ENCODE measurements at regions not wholly inside any gene's neighbourhood (a gene's known extent, or its start where the extent isn't known, plus 50 kb on each side); places are given as distances from the start of the nearest gene placed in this dataset.
"Not testable (repeated sequence)": the region's sequence is repeated elsewhere in the genome, so short reads cannot be mapped to it uniquely, and the experiment has no call there.

- DNase-seq (ENCODE audit: low read depth): not testable (repeated sequence)
Measured at GRCh38 chr22:15772337-15772736, 82.5 kb downstream of the POTEH start.

DNA sequence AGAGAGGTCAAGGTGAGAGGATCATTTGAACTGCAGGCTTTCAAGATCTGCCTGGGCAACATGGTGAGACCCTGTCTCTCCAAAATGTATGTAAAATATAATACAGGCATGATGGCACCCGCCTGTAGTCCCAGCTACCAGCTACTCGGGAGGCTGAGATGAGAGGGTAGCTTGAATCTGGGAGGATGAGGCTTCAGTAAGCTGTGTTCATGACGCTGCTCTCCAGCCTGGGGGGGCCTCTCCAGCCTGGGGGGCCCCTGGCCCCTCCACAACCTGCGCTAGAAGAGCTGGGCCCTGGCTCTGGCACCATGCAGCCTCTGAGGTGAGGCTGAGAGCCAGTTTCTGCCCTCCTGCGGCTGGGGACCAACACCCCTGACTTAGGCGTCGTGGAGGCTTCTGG, 85.3 kb downstream of the POTEH start:
- H3K4me3 ChIP-seq (ENCODE audit: low read depth, low read length); DNase-seq (ENCODE audit: low read depth): not testable (repeated sequence)

More at GRCh38 chr22:15772337-15772736, 82.5 kb downstream of the POTEH start:
- not testable (repeated sequence) for H3K4me3 ChIP-seq (ENCODE audit: low read depth, low read length)

- H3K4me3 ChIP-seq (ENCODE audit: low read depth, low read length); DNase-seq (ENCODE audit: low read depth): not testable (repeated sequence)
Measured at GRCh38 chr22:15775670-15776669, 86.1 kb downstream of the POTEH start.

DNA sequence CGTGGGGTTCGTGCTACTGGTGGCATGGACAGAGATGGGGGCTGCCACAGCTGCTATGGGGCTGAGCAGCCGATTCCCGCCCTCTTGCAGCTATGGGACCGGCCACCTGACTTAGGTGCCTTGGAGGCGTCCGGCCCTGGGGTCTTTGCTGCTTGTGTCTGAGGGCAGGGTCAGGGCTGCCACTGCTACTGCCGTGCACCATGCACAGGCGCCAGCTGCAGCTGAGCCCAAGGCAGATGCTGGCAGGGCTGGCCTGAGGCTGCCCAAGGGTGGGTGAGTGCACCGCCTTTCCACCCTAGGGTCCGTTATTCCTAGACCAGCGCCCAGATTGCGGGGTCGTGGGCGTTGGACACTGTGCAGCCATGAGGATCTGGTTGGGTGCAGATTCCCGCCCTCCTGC, 86.9 kb downstream of the POTEH start:
- not testable (repeated sequence) for DNase-seq (ENCODE audit: low read depth); H3K4me3 ChIP-seq (ENCODE audit: low read depth, low read length)

DNA sequence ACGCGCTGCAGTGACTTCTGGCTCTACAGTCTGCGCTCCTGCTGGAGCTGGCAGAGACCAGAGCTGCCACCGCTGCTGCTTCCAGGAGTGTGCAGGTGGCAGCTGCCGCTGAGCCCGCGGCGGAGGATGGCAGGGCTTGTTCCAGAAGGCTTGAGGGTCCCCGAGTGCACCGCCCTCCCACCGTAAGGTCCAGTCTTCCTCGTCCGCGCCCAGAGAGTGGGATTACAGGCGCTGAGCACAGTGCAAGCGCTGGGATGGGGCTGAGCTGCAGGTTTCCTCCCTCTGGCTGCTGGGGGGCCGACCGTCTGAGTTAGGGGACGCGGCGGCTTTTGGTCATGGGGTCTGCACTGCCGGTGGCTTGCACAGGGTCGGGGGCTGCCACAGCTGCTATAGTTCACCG, 87.3 kb downstream of the POTEH start:
- DNase-seq (ENCODE audit: low read depth); H3K4me3 ChIP-seq (ENCODE audit: low read depth, low read length): not testable (repeated sequence)

DNA sequence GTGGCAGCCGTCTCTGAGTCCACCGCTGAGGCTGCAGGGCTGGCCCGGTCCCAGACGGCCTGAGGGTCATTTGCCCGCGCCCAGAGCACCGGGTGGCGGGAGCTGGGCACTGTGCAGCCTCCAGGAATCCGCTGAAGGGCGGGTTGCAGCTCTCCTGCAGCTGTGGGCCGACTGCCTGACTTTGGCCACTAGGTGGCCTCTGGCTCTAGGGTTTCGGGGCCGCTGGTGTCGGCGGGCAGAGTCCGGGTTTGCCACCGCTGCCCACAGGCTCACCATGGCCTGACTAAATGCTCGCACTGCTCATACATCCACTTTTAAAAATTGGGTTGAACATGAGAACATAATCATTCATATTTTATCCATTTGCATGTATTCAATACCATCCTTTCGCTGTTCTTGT, 87.7 kb downstream of the POTEH start:
- not testable (repeated sequence) for H3K4me3 ChIP-seq (ENCODE audit: low read depth, low read length); DNase-seq (ENCODE audit: low read depth)

- H3K4me3 ChIP-seq (ENCODE audit: low read depth, low read length); DNase-seq (ENCODE audit: low read depth): not testable (repeated sequence)
Measured at GRCh38 chr22:15778366-15778765, 88.5 kb downstream of the POTEH start.

DNA sequence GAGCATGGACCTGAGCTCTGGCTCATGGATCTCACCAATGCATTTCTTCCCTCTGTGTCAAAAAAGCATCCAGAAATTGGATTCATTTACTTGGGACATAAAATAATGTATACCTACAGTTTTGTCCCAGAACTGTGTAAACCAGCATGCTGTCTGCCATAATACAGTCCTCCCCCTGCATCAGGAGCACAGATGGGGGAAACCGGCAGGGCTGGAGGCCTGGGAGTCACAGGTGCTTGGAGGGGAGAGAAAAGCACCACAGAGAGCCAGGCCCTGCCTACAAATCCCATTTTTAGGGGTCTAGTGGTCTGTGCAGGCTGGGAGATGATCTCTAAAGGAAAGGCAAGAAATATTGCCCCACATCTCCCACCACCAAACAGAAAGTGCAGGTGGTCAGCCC, 91.8 kb downstream of the POTEH start:
- DNase-seq (ENCODE audit: low read depth): not testable (repeated sequence)

DNA sequence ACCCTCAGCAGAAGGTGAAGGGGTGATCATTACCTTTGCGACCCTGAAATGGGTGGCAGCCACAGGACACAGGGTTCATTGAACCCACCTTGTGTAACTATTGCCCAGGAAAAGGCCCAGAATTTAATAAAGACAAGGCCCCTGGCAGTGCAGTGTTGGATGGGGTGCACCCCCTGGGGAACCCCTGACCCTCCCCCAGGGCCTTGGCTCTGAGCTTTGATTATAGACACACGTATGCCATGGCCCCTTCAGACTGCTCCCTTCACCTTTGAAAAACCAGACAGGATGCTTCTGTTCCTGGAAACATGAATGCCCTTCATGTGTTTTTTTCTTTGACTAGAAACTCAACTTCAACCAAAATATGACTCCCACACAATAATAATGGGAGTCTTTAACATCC, 93.1 kb downstream of the POTEH start:
- H3K4me3 ChIP-seq (ENCODE audit: low read depth, low read length); DNase-seq (ENCODE audit: low read depth): not testable (repeated sequence)

More for the DNA sequence above, 91.8 kb downstream of the POTEH start:
- H3K4me3 ChIP-seq (ENCODE audit: low read depth, low read length): not testable (repeated sequence)

DNA sequence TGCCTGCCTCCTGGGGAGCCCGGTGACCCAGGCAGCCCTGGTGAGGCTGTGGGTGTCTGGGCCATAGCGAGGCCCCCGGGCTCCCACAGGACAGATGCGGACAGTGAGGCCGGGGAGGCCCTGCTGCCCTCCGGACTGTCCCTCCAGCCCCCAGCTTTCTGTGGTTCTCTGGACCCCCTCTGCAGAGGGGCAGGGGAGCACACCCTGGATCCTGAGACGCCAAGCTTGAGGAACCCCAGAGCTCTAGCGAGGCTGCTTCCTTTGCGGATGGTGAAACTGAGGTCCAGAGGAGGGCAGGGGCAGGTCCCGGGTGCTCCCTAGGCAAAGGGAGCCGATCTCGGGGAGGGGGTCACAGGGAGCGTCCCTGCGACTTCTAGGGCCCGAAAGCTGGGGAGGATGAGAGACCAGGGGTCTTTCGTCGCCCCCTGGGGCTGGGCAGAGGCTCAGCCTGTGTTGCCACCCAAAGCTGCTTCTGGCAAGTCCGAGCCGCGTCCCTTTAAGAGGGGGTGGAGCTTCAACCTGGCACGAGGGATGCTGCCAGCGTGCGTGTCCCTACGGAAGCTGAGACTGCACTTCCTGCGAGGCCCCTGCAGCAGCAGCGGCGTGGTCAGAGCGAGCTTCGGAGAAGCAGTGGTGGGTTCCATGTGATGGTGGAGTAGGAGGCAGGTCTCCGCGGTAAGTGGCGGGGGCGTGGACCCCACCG, 94.7 kb downstream of the POTEH start:
- H3K4me3 ChIP-seq (ENCODE audit: low read depth, low read length); DNase-seq (ENCODE audit: low read depth): not testable (repeated sequence)

DNA sequence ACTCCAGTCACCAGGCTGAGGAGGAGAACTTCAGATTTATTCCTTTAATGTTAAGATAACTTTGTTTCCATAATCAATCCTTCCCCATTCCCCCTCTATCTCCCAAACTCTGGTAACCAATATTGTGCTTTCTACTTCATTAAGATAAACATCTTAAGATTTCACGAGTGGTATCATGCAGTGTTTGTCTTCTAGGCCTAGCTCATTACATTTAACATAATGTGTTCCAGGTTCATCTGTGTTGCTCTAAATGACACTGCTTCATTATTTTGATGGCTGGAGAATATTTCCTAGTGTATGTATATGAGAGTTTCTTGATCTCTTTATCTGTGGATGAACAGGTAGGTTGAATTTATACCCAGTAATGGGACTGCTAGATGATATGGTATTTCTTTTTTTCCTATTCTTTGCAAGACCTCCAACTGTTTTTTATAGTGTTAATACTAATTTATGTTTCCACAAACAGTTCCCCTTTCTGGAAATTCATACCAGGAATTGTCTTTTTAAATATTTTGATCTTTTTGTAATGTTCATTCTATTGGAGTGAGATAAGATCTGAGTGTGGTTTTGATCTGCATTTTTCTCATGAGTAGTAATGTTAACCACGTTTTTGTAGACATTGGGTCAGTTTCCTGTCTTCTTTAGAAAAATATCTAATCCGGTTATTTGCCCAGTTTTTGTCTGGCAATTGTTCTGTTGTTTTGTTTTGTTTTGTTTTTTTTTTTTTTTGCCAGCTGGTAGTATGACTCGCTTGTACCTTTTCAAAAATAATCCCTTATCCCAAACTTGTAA, 97.3 kb downstream of the POTEH start:
- not testable (repeated sequence) for DNase-seq (ENCODE audit: low read depth); H3K4me3 ChIP-seq (ENCODE audit: low read depth, low read length)

DNA sequence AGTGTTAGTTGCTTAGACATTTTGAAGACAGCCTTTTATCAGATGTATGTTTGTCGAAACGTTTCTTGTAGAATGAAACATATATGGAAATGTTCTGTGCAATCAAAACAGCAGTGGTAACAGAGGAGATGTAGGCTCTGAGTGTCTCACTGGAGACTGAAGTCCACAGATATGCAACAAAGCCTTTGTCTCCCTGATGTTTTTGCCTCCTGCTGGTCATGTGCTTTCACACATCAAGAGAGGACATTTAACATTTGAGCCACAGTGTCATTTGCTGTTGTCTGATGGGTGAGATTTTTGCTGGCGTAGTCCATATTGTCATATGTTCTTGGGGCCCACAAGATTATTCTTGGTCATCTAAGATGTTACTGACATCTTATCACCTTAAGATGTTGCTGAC, 101.7 kb downstream of the POTEH start:
- not testable (repeated sequence) for H3K4me3 ChIP-seq (ENCODE audit: low read depth, low read length)

DNA sequence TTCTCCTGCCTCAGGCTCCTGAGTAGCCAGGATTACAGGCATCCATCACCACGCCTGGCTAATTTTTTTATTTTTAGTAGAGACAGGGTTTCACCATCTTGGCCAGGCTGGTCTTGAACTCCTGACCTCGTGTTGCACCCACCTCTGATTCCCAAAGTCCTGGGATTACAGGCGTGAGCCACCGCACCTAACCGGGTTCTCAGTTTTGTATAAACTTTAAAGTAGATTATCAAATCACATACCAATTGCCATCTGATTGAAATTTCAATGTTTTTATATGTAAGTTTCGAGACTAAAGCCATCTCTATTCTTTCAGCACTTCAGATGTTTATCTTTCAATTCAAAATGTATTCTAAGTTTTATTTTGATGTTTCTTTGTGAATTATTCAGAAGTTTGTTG, 110.1 kb downstream of the POTEH start:
- DNase-seq (ENCODE audit: low read depth); H3K4me3 ChIP-seq (ENCODE audit: low read depth, low read length): not testable (repeated sequence)

More for the DNA sequence above, 101.7 kb downstream of the POTEH start:
- DNase-seq (ENCODE audit: low read depth): not testable (repeated sequence)

GRCh38 chr22:15811141-15811540, 121.3 kb downstream of the POTEH start:
- not testable (repeated sequence) for H3K4me3 ChIP-seq (ENCODE audit: low read depth, low read length); DNase-seq (ENCODE audit: low read depth)

- not testable (repeated sequence) for DNase-seq (ENCODE audit: low read depth); H3K4me3 ChIP-seq (ENCODE audit: low read depth, low read length)
Measured at GRCh38 chr22:15815783-15816182, 126.0 kb downstream of the POTEH start.

GRCh38 chr22:15816470-15816869, 126.6 kb downstream of the POTEH start:
- not testable (repeated sequence) for H3K4me3 ChIP-seq (ENCODE audit: low read depth, low read length); DNase-seq (ENCODE audit: low read depth)

GRCh38 chr22:15817264-15817663, 127.4 kb downstream of the POTEH start:
- not testable (repeated sequence) for H3K4me3 ChIP-seq (ENCODE audit: low read depth, low read length); DNase-seq (ENCODE audit: low read depth)

DNA sequence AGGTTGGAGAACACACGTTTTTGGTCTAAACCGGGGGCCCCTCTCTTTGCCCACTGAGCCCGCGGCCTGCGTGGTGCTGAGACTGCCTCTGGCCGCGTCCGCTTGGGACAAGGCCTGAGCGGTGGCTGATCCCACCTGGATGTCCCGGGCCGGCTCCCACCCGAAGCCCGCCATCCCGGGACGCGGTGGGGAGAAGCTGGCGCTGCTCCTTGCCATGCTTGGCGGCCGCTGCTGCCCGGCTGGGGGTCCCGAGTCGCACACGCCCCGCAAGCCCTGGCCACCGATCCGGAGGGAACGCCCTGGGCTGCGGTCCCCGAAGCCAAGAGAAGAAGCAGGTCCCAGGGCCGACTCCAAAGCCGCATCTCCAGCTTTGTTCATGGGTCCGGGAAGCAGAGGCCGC, 130.1 kb downstream of the POTEH start:
- DNase-seq (ENCODE audit: low read depth): not testable (repeated sequence)

DNA sequence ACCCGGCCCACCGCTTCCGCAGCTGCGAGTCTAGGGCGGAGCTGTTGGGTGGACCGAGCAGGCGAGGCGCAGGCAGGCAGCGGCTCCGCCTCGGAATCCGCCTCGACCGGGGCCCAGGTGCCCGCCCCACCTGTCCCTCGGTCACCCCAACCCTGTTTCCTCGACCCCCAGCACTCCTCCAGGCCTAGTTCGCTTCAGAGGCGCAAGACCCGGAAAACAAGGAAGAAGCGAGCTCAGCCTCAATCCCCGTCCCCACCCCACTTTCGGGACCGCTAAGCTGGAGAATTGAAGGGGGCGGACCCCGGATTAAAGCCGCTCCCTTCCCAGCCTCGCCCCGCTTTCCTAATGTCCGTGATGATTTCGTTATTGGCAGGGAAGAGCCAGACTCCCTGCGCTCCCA, 131.3 kb downstream of the POTEH start:
- not testable (repeated sequence) for DNase-seq (ENCODE audit: low read depth); H3K4me3 ChIP-seq (ENCODE audit: low read depth, low read length)

More for the DNA sequence above, 130.1 kb downstream of the POTEH start:
- H3K4me3 ChIP-seq (ENCODE audit: low read depth, low read length): not testable (repeated sequence)
